ENCODE measurements at regions not wholly inside any gene's neighbourhood (a gene's known extent, or its start where the extent isn't known, plus 50 kb on each side); places are given as distances from the start of the nearest gene placed in this dataset.
"Not testable (repeated sequence)": the region's sequence is repeated elsewhere in the genome, so short reads cannot be mapped to it uniquely, and the experiment has no call there.

DNA sequence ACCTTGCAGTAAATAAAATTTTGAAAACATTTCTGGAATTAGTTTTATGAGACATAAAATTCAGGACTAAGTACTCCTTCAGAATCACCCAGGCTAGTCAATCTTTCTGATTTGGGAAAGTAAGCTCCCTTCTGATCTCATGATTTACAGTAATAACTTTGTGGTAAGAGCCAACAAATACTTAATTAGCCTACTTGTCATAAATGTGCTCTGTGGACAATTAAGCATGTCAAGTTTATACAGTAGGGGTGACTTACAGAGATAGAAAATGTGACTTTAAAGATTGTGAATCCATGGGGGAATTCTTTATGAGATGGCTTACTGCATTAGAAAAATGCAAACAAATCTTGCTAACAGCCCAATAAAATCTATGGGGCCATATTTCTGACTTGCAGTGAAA is 616.9 kb upstream of the GHITM start:
- DNase-seq = no peak

DNA sequence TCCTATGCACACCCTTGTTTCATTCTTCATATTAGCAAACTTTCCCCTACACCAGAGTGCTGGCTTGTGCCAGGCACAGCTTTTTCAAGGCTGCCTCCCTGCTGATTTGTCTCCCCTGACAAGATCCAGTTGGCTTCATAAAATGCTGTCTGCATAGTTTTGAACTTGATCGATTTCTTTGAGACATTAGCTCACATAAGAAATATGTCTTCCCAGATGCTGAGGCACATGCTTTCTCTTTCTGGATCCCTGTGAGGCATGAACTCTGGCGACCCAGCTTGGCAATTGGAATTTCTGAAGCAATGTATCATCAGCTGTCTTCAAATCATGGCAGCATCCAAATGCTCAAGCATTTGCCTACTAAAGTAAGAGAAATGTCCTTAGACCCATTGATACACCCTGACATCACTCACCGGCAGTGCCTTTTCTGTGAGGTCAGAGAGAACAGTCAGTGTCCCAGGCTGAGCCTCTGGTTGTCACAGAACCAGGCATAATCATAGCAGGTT is 616.4 kb upstream of the GHITM start:
- no peak for DNase-seq

DNA sequence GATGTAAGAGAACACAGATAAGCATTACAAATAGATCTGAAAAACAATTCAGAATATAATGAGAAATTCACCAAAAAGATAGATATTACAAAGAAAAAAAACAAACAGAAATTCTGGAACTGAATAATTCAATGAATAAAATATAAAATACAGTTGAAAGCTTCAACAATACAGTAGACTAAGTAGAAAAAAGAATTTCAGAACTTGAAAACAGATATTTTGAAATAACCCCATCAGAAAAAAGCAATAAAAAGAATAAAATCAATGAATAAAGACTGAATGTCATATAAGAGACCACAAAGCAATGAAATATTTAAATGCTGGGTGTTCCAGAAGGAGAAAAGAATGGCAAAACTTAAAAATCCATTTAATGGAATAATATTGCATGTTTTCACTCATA is 611.4 kb upstream of the GHITM start:
- no peak for DNase-seq

- DNase-seq = no peak
These were observed 606.0 kb upstream of the GHITM start for GRCh38 chr10:83533290-83533689.

DNA sequence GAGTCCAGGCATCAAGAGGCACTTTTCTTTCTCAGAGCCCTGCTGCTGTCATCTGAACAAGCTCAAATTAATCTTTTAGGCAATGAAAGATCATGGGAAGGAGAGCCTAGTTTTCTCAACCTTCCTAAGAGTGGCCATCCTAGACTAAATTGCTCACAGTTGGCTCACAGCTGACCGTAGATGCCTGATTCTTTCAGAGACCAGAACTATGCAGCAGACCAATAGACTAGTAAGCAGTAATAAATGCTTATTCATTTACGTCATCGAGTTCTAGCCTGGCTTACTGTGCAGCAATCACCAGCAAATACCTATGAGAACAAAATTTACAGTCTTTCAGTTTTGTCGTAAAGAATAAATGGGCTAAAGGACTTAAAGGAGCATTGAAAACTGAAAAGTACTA is 602.9 kb upstream of the GHITM start:
- no peak for DNase-seq

- no peak for DNase-seq
These were observed 601.3 kb upstream of the GHITM start for GRCh38 chr10:83538047-83538446.

- no peak for DNase-seq
These were observed 599.6 kb upstream of the GHITM start for GRCh38 chr10:83539528-83540308.

- DNase-seq = no peak
These were observed 598.3 kb upstream of the GHITM start for GRCh38 chr10:83541046-83541445.

DNA sequence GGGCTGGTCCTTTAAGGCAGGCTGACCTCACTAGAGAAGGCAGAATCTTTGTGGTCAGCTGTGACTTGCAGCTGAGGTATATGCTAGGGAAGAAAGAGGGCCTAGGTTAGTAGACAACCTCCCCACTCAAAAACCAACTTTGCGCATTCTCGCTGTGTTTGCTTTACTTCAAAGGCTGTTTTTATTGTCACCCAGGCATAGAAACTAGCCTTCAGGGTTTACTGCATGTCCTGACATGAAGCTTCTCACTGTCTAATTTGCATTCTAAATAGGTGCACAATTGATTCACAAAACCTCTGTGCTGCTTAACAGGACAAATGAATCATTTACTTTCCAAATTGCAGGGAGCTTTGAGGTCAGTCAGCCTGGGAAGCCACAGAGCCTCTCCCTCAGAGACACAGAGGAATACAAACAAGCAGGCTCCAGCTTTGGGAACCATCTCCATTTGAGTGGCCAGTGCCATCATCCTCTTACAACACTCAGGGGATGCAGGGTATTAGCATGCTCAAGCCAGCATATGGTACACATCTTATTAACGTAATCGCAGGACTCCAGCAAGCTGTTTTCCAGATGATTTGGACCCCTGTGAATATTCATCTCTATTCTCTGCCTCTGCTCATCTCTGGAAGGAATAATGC is 596.4 kb upstream of the GHITM start:
- no peak for DNase-seq

GRCh38 chr10:83543691-83544462 is 595.4 kb upstream of the GHITM start:
- no peak for DNase-seq

- DNase-seq = no peak
These were observed 593.4 kb upstream of the GHITM start for GRCh38 chr10:83545901-83546391.

DNA sequence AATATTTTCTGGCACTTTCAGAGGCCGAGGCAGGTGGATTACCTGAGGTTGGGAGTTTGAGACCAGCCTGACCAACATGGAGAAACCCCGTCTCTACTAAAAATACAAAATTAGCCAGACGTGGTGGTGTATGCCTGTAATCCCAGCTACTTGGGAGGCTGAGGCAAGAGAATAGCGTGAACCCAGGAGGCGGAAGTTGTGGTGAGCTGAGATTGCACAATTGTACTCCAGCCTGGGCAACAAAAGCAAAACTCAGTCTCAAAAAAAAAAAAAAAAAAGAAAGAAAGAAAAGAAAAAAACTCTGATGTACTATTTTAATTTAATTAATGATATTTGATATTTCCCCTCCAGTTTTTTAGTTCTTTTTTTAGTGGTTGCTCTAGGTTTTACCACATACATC is 588.1 kb upstream of the GHITM start:
- DNase-seq = not testable (repeated sequence)

- no peak for DNase-seq
These were observed 585.9 kb upstream of the GHITM start for GRCh38 chr10:83553366-83553765.

DNA sequence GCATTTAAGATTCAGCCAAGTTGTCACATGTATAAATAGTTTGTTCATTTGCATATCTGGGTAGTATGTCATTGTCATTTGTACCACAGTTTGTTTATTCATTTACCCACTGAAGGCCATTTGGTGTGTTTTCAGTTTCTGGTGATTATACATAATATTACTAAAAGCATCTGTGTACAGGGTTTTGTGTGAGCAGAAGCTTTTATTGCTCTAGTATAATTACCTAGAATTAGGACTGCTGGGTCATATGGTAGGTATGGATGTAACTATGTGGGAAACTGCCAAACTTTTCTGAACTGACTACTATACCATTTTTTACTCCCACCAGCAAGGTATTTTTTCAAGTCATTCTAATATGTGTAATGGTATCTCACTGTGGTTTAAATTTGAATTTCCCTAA is 584.0 kb upstream of the GHITM start:
- no peak for DNase-seq

DNA sequence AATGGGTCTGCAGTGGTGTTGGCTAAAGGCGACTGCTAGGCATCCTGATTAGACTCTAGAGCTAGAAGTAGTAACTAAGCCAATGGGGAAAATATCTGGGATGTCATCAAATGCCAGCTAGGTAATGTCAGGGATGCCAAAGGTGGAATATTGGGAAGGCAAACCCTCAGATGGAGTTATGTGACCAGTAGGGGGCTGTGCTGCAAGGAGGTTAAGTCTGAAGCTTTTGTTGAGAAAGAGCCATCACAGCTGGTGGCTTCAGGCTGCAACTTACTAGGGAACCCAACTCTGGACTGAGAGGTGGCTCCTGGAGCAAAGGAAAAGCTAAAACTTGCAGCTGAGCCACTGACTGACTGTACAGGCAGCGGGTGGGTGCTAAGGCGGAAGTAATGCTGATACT is 576.9 kb upstream of the GHITM start:
- no peak for DNase-seq

DNA sequence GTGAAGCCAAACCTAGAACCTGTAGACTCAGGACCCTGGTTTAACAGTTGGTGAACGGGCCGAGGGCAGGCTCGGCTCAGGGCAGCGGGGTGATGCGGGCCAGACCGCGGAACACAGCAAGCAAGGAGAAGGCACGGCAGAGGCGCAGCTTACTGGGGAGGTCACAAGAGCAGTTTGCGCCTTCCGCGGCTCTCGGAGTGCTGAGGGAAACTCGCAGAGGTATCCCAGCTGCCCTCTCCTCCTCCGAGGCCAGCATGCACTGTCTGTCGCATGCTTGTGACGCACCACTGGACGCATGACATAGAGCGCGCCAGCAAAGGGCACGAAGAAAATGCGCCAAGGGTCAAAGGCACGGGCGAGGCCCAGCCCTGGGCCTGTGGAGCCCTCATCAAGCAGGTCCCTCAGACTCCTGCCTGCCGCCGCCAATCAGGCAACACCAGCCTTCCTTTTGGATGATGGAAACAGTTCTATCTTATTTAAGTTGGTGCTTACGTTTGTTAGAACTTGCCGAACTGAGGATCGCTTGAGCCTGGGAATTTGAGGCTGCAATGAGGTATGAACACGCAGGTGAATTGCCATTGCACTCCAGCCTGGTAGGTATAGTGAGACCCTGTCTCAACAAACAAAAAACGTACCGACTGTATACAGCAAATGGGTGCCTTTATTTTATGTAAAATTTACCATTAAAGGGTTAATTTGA is 574.3 kb upstream of the GHITM start:
- DNase-seq = no peak

DNA sequence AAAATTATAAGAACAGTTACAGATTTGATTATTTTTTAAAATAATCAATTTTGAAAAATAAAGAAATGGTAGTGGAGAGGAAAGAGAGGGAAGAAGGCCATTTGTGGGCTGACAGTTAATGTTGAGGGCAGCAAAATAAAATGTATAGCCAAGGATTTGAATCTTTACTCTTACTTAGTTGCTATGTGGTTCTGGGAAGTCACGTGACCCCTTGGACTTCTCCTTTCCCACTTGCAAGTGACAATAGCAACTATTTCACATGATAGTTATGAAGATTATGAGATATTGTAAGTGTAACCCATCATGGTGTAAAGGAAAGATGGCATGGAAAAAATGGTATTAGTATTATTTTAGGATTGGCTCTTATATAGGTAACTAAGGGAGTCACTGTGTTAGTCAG is 567.3 kb upstream of the GHITM start:
- no peak for DNase-seq

DNA sequence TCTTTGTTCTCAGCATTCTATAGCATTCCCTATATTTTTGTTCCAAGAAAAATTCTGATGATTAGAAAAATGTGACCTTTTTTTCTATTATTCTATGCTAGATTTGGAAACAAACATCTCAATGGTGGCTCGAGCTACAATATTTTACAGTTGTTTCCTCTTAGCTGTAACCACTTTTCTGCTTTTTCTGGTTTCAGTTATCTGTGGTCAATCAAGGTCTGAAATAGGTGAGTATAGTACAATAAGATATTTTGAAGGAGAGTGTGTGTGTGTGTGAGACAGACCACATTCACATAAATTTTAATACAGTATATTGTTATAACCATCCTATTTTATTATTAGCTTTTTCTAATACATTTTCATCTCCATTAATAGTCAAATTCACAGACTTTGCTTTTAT is 564.5 kb upstream of the GHITM start:
- DNase-seq = no peak

GRCh38 chr10:83577421-83577820 is 561.9 kb upstream of the GHITM start:
- DNase-seq = no peak

- no peak for DNase-seq
These were observed 558.8 kb upstream of the GHITM start for GRCh38 chr10:83580373-83581012.

DNA sequence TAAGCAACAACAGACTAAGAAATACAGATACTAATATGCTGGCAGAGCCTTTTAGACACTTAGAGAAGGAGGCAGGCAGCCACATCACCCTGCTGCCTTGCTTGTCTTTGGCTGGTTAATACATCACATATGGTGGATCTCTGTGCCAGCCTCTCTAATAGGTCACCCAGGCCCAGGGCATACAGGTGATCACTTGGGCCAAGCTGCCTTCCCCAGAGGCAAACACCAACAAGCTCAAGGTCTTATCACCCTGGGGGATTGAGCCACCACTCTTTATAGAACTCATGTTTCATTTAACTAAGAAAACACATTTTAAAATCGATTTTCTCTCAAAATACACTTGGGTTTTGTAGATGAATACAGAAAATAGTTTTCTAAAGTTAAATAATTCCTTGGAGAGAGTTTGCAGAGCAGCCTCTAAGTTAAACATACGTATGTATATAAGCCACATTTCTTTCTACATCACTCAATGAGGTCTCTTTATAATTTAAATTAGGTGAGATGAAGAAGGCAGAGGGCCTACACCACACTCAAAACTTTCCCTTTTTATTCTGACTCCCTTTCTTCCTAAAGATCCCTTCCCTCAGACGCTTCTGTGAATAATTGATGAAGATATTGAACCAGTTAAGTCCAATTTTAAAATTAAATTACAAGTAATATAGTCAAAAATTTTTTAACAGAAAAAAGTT is 556.8 kb upstream of the GHITM start:
- no peak for DNase-seq

DNA sequence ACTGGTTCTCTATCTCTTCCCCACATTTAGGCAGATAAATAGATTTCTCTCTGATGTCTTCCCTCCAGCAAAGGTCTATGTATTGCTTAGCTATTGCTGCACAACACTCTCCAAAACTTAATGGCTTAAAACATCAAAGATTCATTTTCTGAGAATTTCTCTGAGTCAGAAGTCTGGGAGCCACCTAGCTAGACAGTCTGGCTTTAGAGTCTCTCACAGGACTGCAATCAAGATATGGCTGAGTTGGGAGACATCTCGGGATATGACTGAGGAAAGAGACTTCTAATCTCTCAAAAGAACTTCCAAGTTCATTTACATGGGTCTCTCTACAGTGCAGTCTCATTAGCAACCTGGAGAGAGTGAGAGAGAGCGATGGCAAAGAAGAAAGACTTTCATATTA is 553.6 kb upstream of the GHITM start:
- DNase-seq = no peak
